IMR-90 (cell line): ENCODE measurements at regions not wholly inside any gene's neighbourhood (a gene's known extent, or its start where the extent isn't known, plus 50 kb on each side); places are given as distances from the start of the nearest gene placed in this dataset.

ENCODE experiments used
- ATAC-seq: fragments of 200-7000 bp; cut with Tn5 transposase; 2 replicates; pipeline ENCODE4 v1.9.1; 2020; ENCODE audit warnings: low read depth, mild to moderate bottlenecking, moderate library complexity
- BruUV-seq: library from RNA; stranded (reverse); fragments of 400-500 nt; replicated peaks from 2 replicates; lab custom pipeline; 2021; lab: Mats Ljungman, UMichigan
- CTCF ChIA-PET: fragments of 300-600 bp; formaldehyde crosslinking; extraction: SDS; loops from one replicate; lab custom pipeline; 2021; ENCODE audit warnings: antibody characterized with exemption; lab: Yijun Ruan, JAX
- POLR2A ChIA-PET: fragments of 300-600 bp; sonication (Branson Sonifier 250); formaldehyde crosslinking; loops from one replicate; lab custom pipeline; 2022; ENCODE audit warnings: antibody characterized with exemption; ENCODE audit not compliant: unreplicated experiment; lab: Charles Lee
- DNase-seq: peaks from one replicate; pipeline ENCODE4 v3.0.0; 2013
- H2AFZ ChIP-seq: replicated peaks from 2 replicates; pipeline ENCODE3; 2013; ENCODE audit warnings: low read length, mild to moderate bottlenecking; ENCODE audit not compliant: poor library complexity
- H2AK5ac ChIP-seq: 2 replicates; pipeline ENCODE4 v1.6.1; 2013; ENCODE audit warnings: low read depth, low read length, inconsistent platforms
- H2AK9ac ChIP-seq: replicated peaks from 2 replicates; pipeline ENCODE3; 2013; ENCODE audit warnings: mild to moderate bottlenecking, low read depth, low read length, moderate library complexity; ENCODE audit not compliant: poor library complexity
- H2BK120ac ChIP-seq: 2 replicates; pipeline ENCODE4 v1.6.1; 2013; ENCODE audit warnings: low read depth, low read length, inconsistent platforms
- H2BK15ac ChIP-seq: 3 replicates; pipeline ENCODE4 v1.6.1; 2013; ENCODE audit warnings: low read depth, low read length, inconsistent platforms
- H2BK20ac ChIP-seq: 2 replicates; pipeline ENCODE4 v1.6.1; 2013; ENCODE audit warnings: low read depth, mild to moderate bottlenecking, inconsistent platforms, low read length, moderate library complexity
- H2BK5ac ChIP-seq: 2 replicates; pipeline ENCODE4 v1.6.1; 2013; ENCODE audit warnings: mild to moderate bottlenecking, low read depth, low read length, inconsistent platforms; ENCODE audit not compliant: poor library complexity, severe bottlenecking
- H3K14ac ChIP-seq: replicated peaks from 2 replicates; pipeline ENCODE4 v1.6.1; 2013; ENCODE audit warnings: low read depth, low read length, inconsistent platforms
- H3K18ac ChIP-seq: 2 replicates; pipeline ENCODE4 v1.6.1; 2013; ENCODE audit warnings: low read depth, low read length, control low read depth
- H3K23ac ChIP-seq: 2 replicates; pipeline ENCODE4 v1.6.1; 2013; ENCODE audit warnings: low read depth, low read length, inconsistent platforms
- H3K27ac ChIP-seq: 2 replicates; pipeline ENCODE4 v1.5.1; 2013; ENCODE audit warnings: mild to moderate bottlenecking, control low read depth, low read length; ENCODE audit not compliant: insufficient read depth
- H3K27me3 ChIP-seq: 2 replicates; pipeline ENCODE4 v1.6.1; 2013; ENCODE audit warnings: low read length; ENCODE audit not compliant: control insufficient read depth, insufficient read depth
- H3K36me3 ChIP-seq: 2 replicates; pipeline ENCODE4 v1.6.1; 2013; ENCODE audit warnings: low read length, mixed read lengths; ENCODE audit not compliant: control insufficient read depth, insufficient read depth
- H3K4ac ChIP-seq: 2 replicates; pipeline ENCODE4 v1.6.1; 2013; ENCODE audit warnings: low read depth, low read length, inconsistent platforms
- H3K4me1 ChIP-seq: 2 replicates; pipeline ENCODE4 v1.6.1; 2013; ENCODE audit warnings: low read length, mixed read lengths; ENCODE audit not compliant: control insufficient read depth, insufficient read depth
- H3K4me2 ChIP-seq: 2 replicates; pipeline ENCODE4 v1.6.1; 2013; ENCODE audit warnings: low read depth, mild to moderate bottlenecking, control low read depth, low read length, moderate library complexity
- H3K4me3 ChIP-seq: 2 replicates; pipeline ENCODE4 v1.5.1; 2013; ENCODE audit warnings: low read depth, mild to moderate bottlenecking, control low read depth, low read length, moderate library complexity; ENCODE audit not compliant: insufficient read depth
- H3K56ac ChIP-seq: 2 replicates; pipeline ENCODE4 v1.6.1; 2013; ENCODE audit warnings: low read length, inconsistent platforms; ENCODE audit not compliant: insufficient read depth; ENCODE audit errors: extremely low read depth
- H3K79me1 ChIP-seq, 2 experiments: 2 replicates each; pipeline ENCODE4 v1.6.1; 2013; ENCODE audit warnings: low read length in 2 of 2, inconsistent platforms in 1 of 2, low read depth in 1 of 2
- H3K9ac ChIP-seq: 2 replicates; pipeline ENCODE4 v1.6.1; 2013; ENCODE audit warnings: low read depth, low read length, control low read depth
- H3K9me1 ChIP-seq: 2 replicates; pipeline ENCODE4 v1.6.1; 2013; ENCODE audit warnings: low read length, inconsistent platforms; ENCODE audit not compliant: insufficient read depth
- H3K9me3 ChIP-seq: 2 replicates; pipeline ENCODE4 v1.6.1; 2013; ENCODE audit warnings: low read length; ENCODE audit not compliant: control insufficient read depth, insufficient read depth
- H4K20me1 ChIP-seq: 2 replicates; pipeline ENCODE4 v1.6.1; 2013; ENCODE audit warnings: low read length, inconsistent platforms; ENCODE audit not compliant: insufficient read depth
- H4K5ac ChIP-seq: 2 replicates; pipeline ENCODE4 v1.6.1; 2013; ENCODE audit warnings: mild to moderate bottlenecking, low read depth, low read length, control low read depth
- H4K8ac ChIP-seq, 2 experiments: 2 replicates each; pipeline ENCODE4 v1.6.1; 2013; ENCODE audit warnings: low read depth in 2 of 2, low read length in 2 of 2, control low read depth in 1 of 2, inconsistent platforms in 1 of 2
- H4K91ac ChIP-seq: 2 replicates; pipeline ENCODE4 v1.6.1; 2013; ENCODE audit warnings: low read depth, low read length, inconsistent platforms; ENCODE audit not compliant: insufficient read depth
- BHLHE40 ChIP-seq: fragments of 150-350 bp; IDR thresholded peaks from 2 replicates; pipeline ENCODE4 v1.6.1; 2016; ENCODE audit warnings: mild to moderate bottlenecking, low read depth, low read length
- MAZ ChIP-seq: IDR thresholded peaks from 2 replicates; pipeline ENCODE4 v1.6.1; 2012; ENCODE audit warnings: low read depth, mild to moderate bottlenecking, low read length, improper control_type of control experiment, moderate library complexity, borderline replicate concordance
- WGBS, 2 experiments: methylation state at CpG; one replicate each; pipeline versions ENCODE4 v1.1.5 to v1.1.7; 2013; ENCODE audit warnings: missing lambda C conversion rate in 2 of 2; ENCODE audit not compliant: insufficient read length in 1 of 2; ENCODE audit errors: extremely low coverage in 2 of 2; 5-methylcytosine and 5-hydroxymethylcytosine counted together
- dilution Hi-C: fragments of 300-500 bp; cut with HindIII; formaldehyde crosslinking; loops from one replicate; pipeline ENCODE4 v1.14.3; 2018; ENCODE audit warnings: low sequenced_read_pairs; ENCODE audit not compliant: unreplicated experiment
- in situ Hi-C: fragments of 300-500 bp; cut with MboI; formaldehyde crosslinking; loops from 3 replicates; pipeline ENCODE4 v1.14.3; 2019; ENCODE audit warnings: low sequenced_read_pairs, inconsistent platforms, mixed read lengths
- intact Hi-C: fragments of 100-400 bp; cut with micrococcal nuclease; formaldehyde crosslinking; loops from 2 replicates; pipeline ENCODE4 v1.10.0; 2022

DNA sequence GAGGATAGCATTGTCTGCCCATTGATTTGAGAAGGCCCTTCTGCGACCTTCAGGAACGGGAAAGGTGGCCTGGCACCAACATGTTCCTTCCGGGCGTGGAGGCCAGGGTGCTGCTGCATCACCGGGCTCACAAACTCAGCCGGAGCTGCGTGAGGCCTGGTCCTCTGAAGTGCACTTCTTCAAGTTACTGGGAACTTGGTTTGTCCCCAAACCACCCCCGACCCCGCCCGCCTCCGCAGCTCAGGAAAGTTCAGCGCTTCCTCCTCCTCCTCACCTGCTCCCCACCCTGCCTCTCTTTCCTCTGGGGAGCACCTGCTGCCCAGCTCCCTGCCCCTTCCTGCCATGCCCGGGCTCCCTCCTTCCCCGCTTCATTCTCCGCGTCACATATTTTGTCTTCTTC, 116.0 kb upstream of the LRPAP1 start:
- no peak overlapping the region for H4K5ac ChIP-seq
- no peak overlapping the region for H4K91ac ChIP-seq
- TF ChIP-seq MAZ: no peak
- no peak for TF ChIP-seq BHLHE40
- H2AK5ac ChIP-seq: no peak overlapping the region
- H2BK20ac ChIP-seq: no peak overlapping the region
- no peak overlapping the region for H3K9ac ChIP-seq
- H3K4ac ChIP-seq: no peak overlapping the region
- H3K9me1 ChIP-seq: no peaks in the 10 kb centered on the region
- ChIA-PET CTCF (no interaction called here), POLR2A (no interaction called here)
- H3K79me1 ChIP-seq: no peaks in the 10 kb centered on the region
- H3K4me3 ChIP-seq: no peak overlapping the region
- intact Hi-C loops (no loop called here), in situ Hi-C loops (no loop called here), dilution Hi-C loops (no loop called here)
- H3K9me3 ChIP-seq: peaks cover 4% of the 10 kb centered on the region; the same call in 1 of the 2 replicates
- peaks cover 50% of the 10 kb centered on the region for H3K27me3 ChIP-seq
- H3K36me3 ChIP-seq: no peaks in the 10 kb centered on the region
- no TSS peak for BruUV-seq
- no peak overlapping the region for H3K27ac ChIP-seq
- no peak overlapping the region for H3K18ac ChIP-seq
- H3K56ac ChIP-seq: no peak overlapping the region
- DNase-seq (no peak), ATAC-seq (no peak)
- no peak overlapping the region for H2BK15ac ChIP-seq
- no peak overlapping the region for H4K8ac ChIP-seq
- no peaks in the 10 kb centered on the region for H3K4me1 ChIP-seq
- H2AK9ac ChIP-seq: no peak overlapping the region
- no peaks in the 10 kb centered on the region for H4K20me1 ChIP-seq
- H3K23ac ChIP-seq: no peak overlapping the region
- H2BK5ac ChIP-seq: no peak overlapping the region
- 76% methylated on average over 9 of the region's 16 CpGs; no CpG with 5 or more reads in 1 of the 2 experiments for WGBS, 2 experiments
- H3K14ac ChIP-seq: no peak overlapping the region
- no peak overlapping the region for H2BK120ac ChIP-seq
- no peak overlapping the region for H2AFZ ChIP-seq
- no peak overlapping the region for H3K4me2 ChIP-seq
